Psoas muscle (tissue), 7 donors: ENCODE measurements at regions not wholly inside any gene's neighbourhood (a gene's known extent, or its start where the extent isn't known, plus 50 kb on each side); places are given as distances from the start of the nearest gene placed in this dataset.

Source experiments
- ATAC-seq, 4 donors: fragments of 200-7000 bp; cut with Tn5 transposase; one replicate each; pipeline ENCODE4 v1.9.1; 2020; ENCODE audit warnings: moderate library complexity in 3 of 4, mild to moderate bottlenecking in 2 of 4
- DNase-seq, 2 donors: peaks; one replicate each; pipeline ENCODE4 v3.0.0-alpha.2; 2020
- H3K27ac ChIP-seq: fragments of 200-600 bp; one replicate; pipeline ENCODE4 v1.8.0; 2022
- H3K27me3 ChIP-seq, 3 donors: fragments of 200-600 bp in 1 of 3; one replicate each; pipeline versions ENCODE4 v1.6.1 to v1.8.0; 2013 to 2022; ENCODE audit warnings: low read length in 2 of 3, mild to moderate bottlenecking in 2 of 3, moderate library complexity in 1 of 3; ENCODE audit not compliant: insufficient read depth in 3 of 3
- H3K36me3 ChIP-seq, 2 donors: fragments of 200-600 bp in 1 of 2; one replicate each; pipeline versions ENCODE4 v1.6.1 to v1.8.0; 2013 to 2022; ENCODE audit warnings: low read depth in 1 of 2, mild to moderate bottlenecking in 1 of 2, moderate library complexity in 1 of 2; ENCODE audit not compliant: insufficient read depth in 1 of 2
- H3K4me1 ChIP-seq: fragments of 200-600 bp; one replicate; pipeline ENCODE4 v1.8.0; 2022
- H3K4me3 ChIP-seq: fragments of 200-600 bp; one replicate; pipeline ENCODE4 v1.8.0; 2022; ENCODE audit warnings: mild to moderate bottlenecking
- H3K9me3 ChIP-seq: fragments of 200-600 bp; one replicate; pipeline ENCODE4 v1.8.0; 2022
- CTCF ChIP-seq: fragments of 200-600 bp; IDR thresholded peaks from one replicate; pipeline ENCODE4 v1.8.0; 2022; ENCODE audit warnings: antibody characterized with exemption
- WGBS, 3 donors: extraction: QIAGEN DNeasy Blood & Tissue Kit; methylation state at CpG; one replicate each; pipeline versions ENCODE4 v1.1.6 to v1.1.7; 2013; 5-methylcytosine and 5-hydroxymethylcytosine counted together
- intact Hi-C, 2 donors: fragments of 100-400 bp; cut with DNase I; formaldehyde crosslinking; loops; one replicate each; pipeline versions ENCODE4 v1.11.0 to v1.14.2; 2022
- donor health status: healthy with polysubstance abuse.
- donor health status: DM: no; HTN: no; CAD: no; lungs with moderate emphysema.
- donor health status: Bipolar disorder and iron deficiency.
- donor health status: healthy.
- donor health status: DM: yes; HTN: yes; CAD: no.
- donor health status: DM: no; HTN: no; CAD: no.
- donor health status: DM: yes; HTN: yes; CAD: no.

- Histone ChIP-seq H3K4me1 (no peaks in the 10 kb centered on the region), H3K27ac (no peak overlapping the region), H3K27me3 (peaks cover 0 to 6% (median 5%) of the 10 kb centered on the region in 3 donors), H3K36me3 (no peaks in the 10 kb centered on the region), H3K9me3 (no peaks in the 10 kb centered on the region), H3K4me3 (no peak overlapping the region)
- WGBS, 3 donors = 86 to 91% (median 89%) methylated on average over 3 of the region's 3 CpGs
- intact Hi-C loops = loop anchor here in 1 of 2 donors (10.0 kb wide), 1 partner anchor 1114 kb away; a partner anchor contains a TSS
- DNase-seq (no peak), ATAC-seq (no peak)
- no peak for TF ChIP-seq CTCF
Measured at GRCh38 chr6:27138406-27138805, 109.1 kb upstream of the PRSS16 start.

GRCh38 chr6:27138837-27139755 is 108.4 kb upstream of the PRSS16 start:
- Histone ChIP-seq H3K27me3 (peaks cover 0 to 9% (median 5%) of the 10 kb centered on the region in 3 donors), H3K27ac (peak overlapping the region; percentile 68), H3K4me3 (peak overlapping the region; percentile 67), H3K9me3 (no peaks in the 10 kb centered on the region), H3K4me1 (no peaks in the 10 kb centered on the region), H3K36me3 (no peaks in the 10 kb centered on the region)
- intact Hi-C loops = loop anchor here in 1 of 2 donors (10.0 kb wide), 1 partner anchor 1114 kb away; a partner anchor contains a TSS
- no peak for TF ChIP-seq CTCF
- DNase-seq (peak in 1 of 2 donors; percentile 60), ATAC-seq (peak in 2 of 4 donors; percentile 45 to 68)
- 18 to 20% (median 19%) methylated on average over 36 of the region's 36 CpGs for WGBS, 3 donors

- TF ChIP-seq CTCF = no peak
- Histone ChIP-seq H3K4me1 (no peaks in the 10 kb centered on the region), H3K27ac (peak overlapping the region; percentile 68), H3K27me3 (peaks cover 0 to 14% (median 5%) of the 10 kb centered on the region in 3 donors), H3K36me3 (no peaks in the 10 kb centered on the region), H3K4me3 (peak overlapping the region; percentile 67), H3K9me3 (no peaks in the 10 kb centered on the region)
- no peak for ATAC-seq
- DNase-seq = no peak
- intact Hi-C loops = loop anchor here in 1 of 2 donors (10.0 kb wide), 1 partner anchor 1115 kb away; a partner anchor contains a TSS
- 38 to 43% (median 41%) methylated on average over 18 of the region's 18 CpGs for WGBS, 3 donors
Measured at GRCh38 chr6:27139756-27140579, 107.5 kb upstream of the PRSS16 start.

- no peaks in the 10 kb centered on the region for H3K9me3 ChIP-seq
- H3K36me3 ChIP-seq = no peaks in the 10 kb centered on the region
- H3K4me1 ChIP-seq = no peaks in the 10 kb centered on the region
- no peak for DNase-seq
- no peak overlapping the region for H3K4me3 ChIP-seq
- intact Hi-C loops = no loop called here
- no peak for TF ChIP-seq CTCF
- WGBS, 3 donors = 88 to 91% (median 91%) methylated on average over 5 of the region's 5 CpGs
- no peak for ATAC-seq
- H3K27me3 ChIP-seq = peaks cover 0 to 16% (median 7%) of the 10 kb centered on the region in 3 donors
- no peak overlapping the region for H3K27ac ChIP-seq
Measured at GRCh38 chr6:27140999-27141528, 106.4 kb upstream of the PRSS16 start.
